GM10248 (cell line): ENCODE measurements at regions not wholly inside any gene's neighbourhood (a gene's known extent, or its start where the extent isn't known, plus 50 kb on each side); places are given as distances from the start of the nearest gene placed in this dataset.

Experiments
- CTCF ChIA-PET: fragments of 300-600 bp; sonication (Branson Sonifier 250); formaldehyde crosslinking; extraction: SDS; loops from one replicate; lab custom pipeline; 2021; ENCODE audit warnings: antibody characterized with exemption; lab: Yijun Ruan, JAX
- POLR2A ChIA-PET: fragments of 350-650 bp; sonication (Branson Sonifier 250); formaldehyde crosslinking; extraction: SDS; loops from one replicate; lab custom pipeline; 2020; ENCODE audit warnings: antibody characterized with exemption; lab: Yijun Ruan, JAX
- DNase-seq: peaks from one replicate; pipeline ENCODE4 v3.0.0; 2012; ENCODE audit errors: extremely low spot score
- TF ChIP-seq, protein P1 (sequence below): IDR thresholded peaks from 2 replicates; pipeline ENCODE4 v1.5.1; 2012; ENCODE audit warnings: mild to moderate bottlenecking, low read depth; ENCODE audit errors: extremely low read depth, missing control alignments, control extremely low read depth

DNA sequence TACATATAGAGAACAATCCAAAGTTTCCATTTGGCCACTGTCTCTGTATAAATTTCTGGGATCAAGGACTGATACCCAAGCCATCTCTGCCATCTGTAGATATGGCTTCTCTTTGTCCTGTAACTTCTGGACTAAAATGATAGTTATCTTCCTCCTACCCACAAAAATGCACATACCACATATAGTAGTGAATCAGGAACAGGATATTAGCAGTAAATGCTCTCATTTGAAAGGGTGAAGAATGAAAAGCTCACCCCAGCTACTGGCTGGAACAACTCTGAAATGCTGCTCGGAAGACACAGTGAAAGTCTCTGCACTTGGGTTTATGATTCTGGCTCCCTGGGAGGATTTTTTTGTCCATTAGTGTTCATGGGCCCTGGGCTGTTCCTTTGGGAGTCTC lies 856.4 kb upstream of the LRRC4C start:
- TF ChIP-seq, protein P1, sequence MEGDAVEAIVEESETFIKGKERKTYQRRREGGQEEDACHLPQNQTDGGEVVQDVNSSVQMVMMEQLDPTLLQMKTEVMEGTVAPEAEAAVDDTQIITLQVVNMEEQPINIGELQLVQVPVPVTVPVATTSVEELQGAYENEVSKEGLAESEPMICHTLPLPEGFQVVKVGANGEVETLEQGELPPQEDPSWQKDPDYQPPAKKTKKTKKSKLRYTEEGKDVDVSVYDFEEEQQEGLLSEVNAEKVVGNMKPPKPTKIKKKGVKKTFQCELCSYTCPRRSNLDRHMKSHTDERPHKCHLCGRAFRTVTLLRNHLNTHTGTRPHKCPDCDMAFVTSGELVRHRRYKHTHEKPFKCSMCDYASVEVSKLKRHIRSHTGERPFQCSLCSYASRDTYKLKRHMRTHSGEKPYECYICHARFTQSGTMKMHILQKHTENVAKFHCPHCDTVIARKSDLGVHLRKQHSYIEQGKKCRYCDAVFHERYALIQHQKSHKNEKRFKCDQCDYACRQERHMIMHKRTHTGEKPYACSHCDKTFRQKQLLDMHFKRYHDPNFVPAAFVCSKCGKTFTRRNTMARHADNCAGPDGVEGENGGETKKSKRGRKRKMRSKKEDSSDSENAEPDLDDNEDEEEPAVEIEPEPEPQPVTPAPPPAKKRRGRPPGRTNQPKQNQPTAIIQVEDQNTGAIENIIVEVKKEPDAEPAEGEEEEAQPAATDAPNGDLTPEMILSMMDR = no peak
- ChIA-PET CTCF (no interaction called here), POLR2A (no interaction called here)
- DNase-seq = no peak

GRCh38 chr11:42319921-42320320 lies 860.5 kb upstream of the LRRC4C start:
- POLR2A ChIA-PET = no interaction called here
- CTCF ChIA-PET = interaction anchor here (1.7 kb wide), 1 partner anchor 11 kb away, joined by 4 read pairs; no protein-coding TSS in a partner anchor
- TF ChIP-seq, protein P1 = no peak
- no peak for DNase-seq

GRCh38 chr11:42329929-42330565 lies 870.6 kb upstream of the LRRC4C start:
- ChIA-PET CTCF (no interaction called here), POLR2A (no interaction called here)
- DNase-seq = no peak
- TF ChIP-seq, protein P1 = no peak

- POLR2A ChIA-PET = no interaction called here
- DNase-seq = no peak
- TF ChIP-seq, protein P1 = no peak
- CTCF ChIA-PET = no interaction called here
Measured at GRCh38 chr11:42337786-42338455, 878.5 kb upstream of the LRRC4C start.

DNA sequence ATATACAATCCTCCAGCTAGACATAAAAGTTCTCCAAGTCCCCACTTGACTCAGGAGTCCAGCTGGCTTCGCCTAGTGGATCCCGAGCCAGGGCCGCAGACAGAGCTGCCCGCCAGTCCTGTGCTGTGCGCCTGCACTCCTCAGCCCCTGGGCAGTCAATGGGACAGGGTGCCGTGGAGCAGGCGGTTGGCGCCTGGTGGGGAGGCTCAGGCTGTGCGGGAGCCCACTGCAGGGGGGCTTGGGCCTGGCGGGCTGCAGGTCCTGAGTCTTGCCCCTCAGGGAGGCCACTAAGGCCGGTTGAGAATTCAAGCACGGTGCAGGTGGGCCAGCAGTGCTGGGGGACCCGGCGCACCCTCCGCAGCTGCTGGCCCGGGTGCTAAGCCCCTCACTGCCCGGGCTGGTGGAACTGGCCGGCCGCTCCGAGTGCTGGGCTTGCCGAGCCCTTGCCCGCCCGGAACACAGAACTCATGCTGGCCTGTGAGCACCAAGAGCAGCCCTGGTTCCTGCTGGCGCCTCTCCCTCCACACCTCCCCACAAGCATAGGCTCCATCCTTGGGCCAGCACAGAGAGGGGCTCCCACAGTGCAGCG lies 884.8 kb upstream of the LRRC4C start:
- TF ChIP-seq, protein P1 = no peak
- ChIA-PET POLR2A (no interaction called here), CTCF (no interaction called here)
- DNase-seq = no peak

DNA sequence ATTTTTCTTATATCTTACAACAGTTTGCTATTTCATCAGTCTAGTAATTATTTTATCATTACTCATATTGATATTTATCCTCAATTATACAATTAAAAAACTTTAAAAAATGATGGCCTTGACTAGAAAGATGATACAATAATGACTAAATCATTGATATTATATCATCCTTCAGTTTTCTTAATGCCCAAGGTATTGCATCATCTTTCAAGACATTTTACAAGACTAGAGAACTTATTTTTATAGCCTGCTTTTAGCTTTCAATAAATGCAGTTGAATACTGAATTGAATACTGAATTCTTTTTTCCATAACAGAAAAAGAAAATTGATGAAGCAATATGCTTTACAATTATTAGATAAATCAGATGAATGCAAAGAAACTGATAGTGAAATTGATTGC lies 886.5 kb upstream of the LRRC4C start:
- ChIA-PET POLR2A (no interaction called here), CTCF (no interaction called here)
- TF ChIP-seq, protein P1 = no peak
- DNase-seq = no peak
